Neural crest cell (in vitro differentiated cells): ENCODE measurements at regions not wholly inside any gene's neighbourhood (a gene's known extent, or its start where the extent isn't known, plus 50 kb on each side); places are given as distances from the start of the nearest gene placed in this dataset.

Experiments used
- DNase-seq: peaks from one replicate; pipeline ENCODE4 v3.0.0; 2021; ENCODE audit warnings: low read depth, mixed read lengths, low spot score
- H3K27ac Mint-ChIP-seq: one replicate; pipeline ENCODE4 v1.8.0; 2021; ENCODE audit warnings: mild to moderate bottlenecking, mixed read lengths; ENCODE audit not compliant: unreplicated experiment
- H3K27me3 Mint-ChIP-seq: 2 replicates; pipeline ENCODE4 v1.8.0; 2021; ENCODE audit warnings: low read depth, mild to moderate bottlenecking, mixed read lengths
- H3K36me3 Mint-ChIP-seq: 2 replicates; pipeline ENCODE4 v1.8.0; 2021; ENCODE audit warnings: low read depth, mild to moderate bottlenecking, mixed read lengths
- H3K4me1 Mint-ChIP-seq: 2 replicates; pipeline ENCODE4 v1.8.0; 2021; ENCODE audit warnings: mixed read lengths
- H3K4me3 Mint-ChIP-seq: one replicate; pipeline ENCODE4 v1.8.0; 2021; ENCODE audit warnings: mild to moderate bottlenecking, mixed read lengths
- H3K9me3 Mint-ChIP-seq: 2 replicates; pipeline ENCODE4 v1.8.0; 2021; ENCODE audit warnings: mixed read lengths
- CTCF ChIP-seq: fragments of 200-600 bp; sonication (generic); conservative IDR thresholded peaks from 2 replicates; pipeline ENCODE4 v1.5.0; 2021; ENCODE audit warnings: antibody characterized with exemption, mild to moderate bottlenecking

DNA sequence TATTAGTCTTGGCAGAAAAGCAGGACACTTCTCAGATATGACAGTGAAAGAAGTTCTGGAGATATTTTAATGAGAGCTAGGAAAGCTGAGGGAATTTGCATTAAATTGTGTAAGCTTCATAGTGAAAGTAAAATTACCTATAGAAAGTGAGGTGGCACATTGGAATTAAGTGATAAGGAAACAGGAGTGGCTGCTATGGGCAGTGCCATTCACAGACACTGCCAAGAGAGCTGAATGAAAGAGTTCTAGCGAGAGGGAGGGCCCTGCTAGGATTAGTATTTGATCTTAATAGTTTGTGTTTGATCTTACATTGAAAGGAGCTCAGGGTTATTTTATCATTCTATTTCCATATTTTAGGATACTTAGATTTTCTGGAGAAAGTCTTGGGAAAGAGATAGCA, 351.9 kb downstream of the DDX10 start:
- Mint-ChIP-seq H3K4me1 (no peaks in the 10 kb centered on the region), H3K9me3 (no peaks in the 10 kb centered on the region), H3K27ac (no peak overlapping the region), H3K36me3 (no peaks in the 10 kb centered on the region), H3K4me3 (no peak overlapping the region), H3K27me3 (no peaks in the 10 kb centered on the region)
- DNase-seq, result no peak
- TF ChIP-seq CTCF, result no peak

DNA sequence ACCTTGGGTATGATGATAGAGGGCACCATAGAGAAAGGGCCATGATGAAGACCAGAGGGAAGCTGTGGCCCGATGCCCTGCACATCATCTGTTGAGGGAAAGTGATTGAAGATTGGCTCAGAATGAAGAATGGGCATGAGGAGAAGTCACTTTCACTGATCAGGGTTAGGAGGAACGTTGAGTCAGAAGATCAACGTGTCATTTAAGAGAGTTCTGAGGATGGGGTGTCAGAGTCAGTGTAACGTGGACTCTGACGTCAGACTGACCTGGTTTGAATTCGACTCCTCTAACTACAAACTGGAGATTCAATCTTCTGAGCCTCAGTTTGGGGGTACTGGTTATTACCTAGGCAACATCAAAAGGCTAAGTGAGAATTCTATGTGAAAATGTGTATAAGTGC, 352.6 kb downstream of the DDX10 start:
- no peaks in the 10 kb centered on the region for H3K27me3 Mint-ChIP-seq
- H3K9me3 Mint-ChIP-seq, result no peaks in the 10 kb centered on the region
- H3K4me3 Mint-ChIP-seq, result no peak overlapping the region
- DNase-seq, result no peak
- H3K36me3 Mint-ChIP-seq, result no peaks in the 10 kb centered on the region
- no peak for TF ChIP-seq CTCF
- no peak overlapping the region for H3K27ac Mint-ChIP-seq
- no peaks in the 10 kb centered on the region for H3K4me1 Mint-ChIP-seq

GRCh38 chr11:109018639-109019038, 353.8 kb downstream of the DDX10 start:
- DNase-seq, result no peak
- Mint-ChIP-seq H3K4me1 (no peaks in the 10 kb centered on the region), H3K4me3 (no peak overlapping the region), H3K36me3 (no peaks in the 10 kb centered on the region), H3K27ac (no peak overlapping the region), H3K27me3 (no peaks in the 10 kb centered on the region), H3K9me3 (peaks cover 1% of the 10 kb centered on the region)
- no peak for TF ChIP-seq CTCF

- no peak for DNase-seq
- no peak overlapping the region for H3K27ac Mint-ChIP-seq
Observed at GRCh38 chr11:109019342-109019936, 354.6 kb downstream of the DDX10 start.

GRCh38 chr11:109023036-109023435, 358.2 kb downstream of the DDX10 start:
- Mint-ChIP-seq H3K4me3 (no peak overlapping the region), H3K9me3 (peaks cover 14% of the 10 kb centered on the region), H3K27me3 (peaks cover 5% of the 10 kb centered on the region), H3K4me1 (no peaks in the 10 kb centered on the region), H3K36me3 (no peaks in the 10 kb centered on the region), H3K27ac (no peak overlapping the region)
- TF ChIP-seq CTCF, result no peak
- DNase-seq, result no peak

More at GRCh38 chr11:109019342-109019936, 354.6 kb downstream of the DDX10 start:
- Mint-ChIP-seq H3K27me3 (no peaks in the 10 kb centered on the region), H3K9me3 (peaks cover 4% of the 10 kb centered on the region), H3K4me3 (no peak overlapping the region), H3K4me1 (no peaks in the 10 kb centered on the region), H3K36me3 (no peaks in the 10 kb centered on the region)
- no peak for TF ChIP-seq CTCF
